ENCODE measurements at regions not wholly inside any gene's neighbourhood (a gene's known extent, or its start where the extent isn't known, plus 50 kb on each side); places are given as distances from the start of the nearest gene placed in this dataset.
"Not testable (repeated sequence)": the region's sequence is repeated elsewhere in the genome, so short reads cannot be mapped to it uniquely, and the experiment has no call there.

- not testable (repeated sequence) for H3K27ac ChIP-seq
Measured at GRCh38 chr10:15921423-15921945, 61.2 kb upstream of the MINDY3 start.

GRCh38 chr10:15931376-15931775 lies 71.1 kb upstream of the MINDY3 start:
- H3K27ac ChIP-seq, result no peak overlapping the region
- TF ChIP-seq ZFX (IDR thresholded peaks at IDR 0.05), result no peak
- TF ChIP-seq CTCF (conservative IDR thresholded peaks at IDR 0.05), result no peak

- not testable (repeated sequence) for H3K27ac ChIP-seq
Measured at GRCh38 chr10:15939543-15939942, 79.2 kb upstream of the MINDY3 start.

- TF ChIP-seq CTCF (conservative IDR thresholded peaks at IDR 0.05) (no peak), ZFX (IDR thresholded peaks at IDR 0.05) (no peak)
- H3K27ac ChIP-seq, result no peak overlapping the region
Measured at GRCh38 chr10:15943426-15943825, 83.1 kb upstream of the MINDY3 start.

GRCh38 chr10:15954188-15954587 lies 93.9 kb upstream of the MINDY3 start:
- TF ChIP-seq CTCF (conservative IDR thresholded peaks at IDR 0.05) (no peak), ZFX (IDR thresholded peaks at IDR 0.05) (no peak)

GRCh38 chr10:15960277-15960676 lies 100.0 kb upstream of the MINDY3 start:
- TF ChIP-seq CTCF (conservative IDR thresholded peaks at IDR 0.05) (no peak), ZFX (IDR thresholded peaks at IDR 0.05) (no peak)
- no peak overlapping the region for H3K27ac ChIP-seq

More at GRCh38 chr10:15954188-15954587, 93.9 kb upstream of the MINDY3 start:
- H3K27ac ChIP-seq, result no peak overlapping the region

- H3K27ac ChIP-seq, result not testable (repeated sequence)
Measured at GRCh38 chr10:15972736-15973135, 112.4 kb upstream of the MINDY3 start.

GRCh38 chr10:15985690-15986089 lies 125.4 kb upstream of the MINDY3 start:
- TF ChIP-seq ZFX (IDR thresholded peaks at IDR 0.05), result no peak
- TF ChIP-seq CTCF (conservative IDR thresholded peaks at IDR 0.05), result no peak
- no peak overlapping the region for H3K27ac ChIP-seq

GRCh38 chr10:15990535-15991129 lies 130.3 kb upstream of the MINDY3 start:
- no peak overlapping the region for H3K27ac ChIP-seq
- TF ChIP-seq CTCF (conservative IDR thresholded peaks at IDR 0.05) (no peak), ZFX (IDR thresholded peaks at IDR 0.05) (no peak)
